Right renal pelvis (tissue), 4 donors: ENCODE measurements at regions not wholly inside any gene's neighbourhood (a gene's known extent, or its start where the extent isn't known, plus 50 kb on each side); places are given as distances from the start of the nearest gene placed in this dataset.

Experiments used
- DNase-seq, 4 donors: peaks; one replicate each; pipeline ENCODE4 v3.0.0-alpha.2; 2013; ENCODE audit warnings: low read depth in 4 of 4, low spot score in 3 of 4, missing footprints in 1 of 4

- no peak for DNase-seq
These were observed 166.0 kb upstream of the ZNF32 start for GRCh38 chr10:43814663-43815062.

DNA sequence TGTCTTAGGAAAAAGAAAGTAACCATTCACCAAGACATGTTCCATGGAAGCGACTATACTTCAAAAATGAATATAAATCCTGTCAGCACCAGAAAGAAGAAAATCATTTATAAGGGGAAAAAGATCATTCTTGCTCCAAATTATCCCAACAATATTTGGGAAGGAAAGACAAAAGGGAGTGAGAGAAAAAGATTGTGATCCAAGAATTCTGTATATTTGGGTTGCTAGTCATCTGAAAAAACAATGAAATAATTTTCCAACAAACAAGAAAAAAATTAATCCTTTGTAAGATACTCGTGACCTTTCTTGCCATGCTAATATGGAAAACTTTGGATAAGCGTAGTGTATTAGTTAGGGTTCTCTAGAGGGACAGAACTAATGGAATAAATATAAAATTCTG, 163.2 kb upstream of the ZNF32 start:
- DNase-seq: no peak

DNA sequence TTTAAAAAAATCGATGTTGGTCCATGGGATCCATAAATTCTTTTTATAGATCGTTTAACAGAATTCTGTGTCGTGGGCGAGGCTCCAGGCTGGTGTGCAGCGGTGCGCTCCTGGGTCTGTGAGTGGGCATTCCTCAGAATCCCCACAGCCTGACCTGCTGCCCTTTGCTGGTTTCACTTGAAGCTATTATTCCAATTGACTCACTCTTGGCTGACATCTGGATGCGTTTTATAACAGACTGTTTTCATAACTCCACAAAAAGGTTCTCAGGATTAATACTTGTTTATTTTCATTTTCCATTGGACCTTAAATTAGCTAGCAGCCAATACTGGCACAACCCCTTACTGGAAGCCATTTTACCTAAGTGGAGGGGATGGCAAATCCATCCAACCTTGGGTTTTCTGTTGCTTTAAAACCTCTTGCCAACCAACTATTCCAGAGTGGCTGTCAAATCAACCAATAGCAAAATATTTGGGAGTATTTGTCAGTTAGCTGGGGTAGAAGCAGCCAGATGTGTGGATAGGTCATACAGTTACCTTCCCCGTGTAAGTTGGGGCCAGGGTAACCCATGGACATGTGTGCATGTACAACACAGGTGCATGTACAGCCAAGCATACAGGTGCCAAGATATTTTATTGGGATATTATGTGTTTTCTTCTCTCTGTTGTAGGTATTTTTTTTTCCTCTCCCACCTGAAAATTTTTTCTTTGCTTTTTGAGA, 160.7 kb upstream of the ZNF32 start:
- DNase-seq: no peak

- no peak for DNase-seq
These were observed 159.5 kb upstream of the ZNF32 start for GRCh38 chr10:43808136-43808535.

DNA sequence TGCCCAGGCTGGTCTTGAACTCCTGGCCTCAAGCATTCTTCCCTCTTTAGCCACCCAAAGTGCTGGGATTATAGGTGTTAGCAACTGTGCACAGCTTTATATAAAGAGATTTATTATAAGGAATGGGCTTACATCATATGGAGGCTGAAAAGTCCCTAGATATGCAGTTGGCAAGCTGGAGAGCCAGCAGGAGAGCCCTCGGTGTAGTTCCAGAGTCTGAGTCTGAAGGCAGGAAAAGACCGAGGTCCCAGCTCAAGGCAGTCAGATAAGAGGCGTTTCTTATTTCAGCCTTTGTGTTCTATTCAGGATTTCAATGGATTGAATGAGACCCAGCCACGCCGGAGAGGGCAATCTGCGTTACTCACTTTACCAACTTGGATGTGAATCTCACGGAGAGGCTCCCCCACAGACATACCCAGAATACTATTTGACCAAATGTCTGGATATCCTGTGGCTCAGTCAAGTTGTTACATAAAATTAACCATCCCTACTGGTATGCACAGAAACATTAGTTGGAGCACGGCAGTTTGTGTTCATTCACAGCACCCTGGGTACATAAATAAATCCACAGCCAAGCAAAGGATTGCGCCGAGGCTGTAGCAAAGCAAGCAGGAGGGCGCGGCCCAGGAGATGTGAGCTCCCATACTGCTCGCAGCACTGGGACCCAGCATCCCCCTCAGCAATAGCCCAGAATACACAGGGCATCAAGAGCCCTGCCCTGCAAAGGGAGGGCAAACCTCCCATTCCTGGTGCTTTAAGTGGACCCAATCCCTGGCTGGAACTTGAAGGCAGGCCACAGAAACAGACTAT, 158.4 kb upstream of the ZNF32 start:
- no peak for DNase-seq

- no peak for DNase-seq
These were observed 155.1 kb upstream of the ZNF32 start for GRCh38 chr10:43803791-43804190.

DNA sequence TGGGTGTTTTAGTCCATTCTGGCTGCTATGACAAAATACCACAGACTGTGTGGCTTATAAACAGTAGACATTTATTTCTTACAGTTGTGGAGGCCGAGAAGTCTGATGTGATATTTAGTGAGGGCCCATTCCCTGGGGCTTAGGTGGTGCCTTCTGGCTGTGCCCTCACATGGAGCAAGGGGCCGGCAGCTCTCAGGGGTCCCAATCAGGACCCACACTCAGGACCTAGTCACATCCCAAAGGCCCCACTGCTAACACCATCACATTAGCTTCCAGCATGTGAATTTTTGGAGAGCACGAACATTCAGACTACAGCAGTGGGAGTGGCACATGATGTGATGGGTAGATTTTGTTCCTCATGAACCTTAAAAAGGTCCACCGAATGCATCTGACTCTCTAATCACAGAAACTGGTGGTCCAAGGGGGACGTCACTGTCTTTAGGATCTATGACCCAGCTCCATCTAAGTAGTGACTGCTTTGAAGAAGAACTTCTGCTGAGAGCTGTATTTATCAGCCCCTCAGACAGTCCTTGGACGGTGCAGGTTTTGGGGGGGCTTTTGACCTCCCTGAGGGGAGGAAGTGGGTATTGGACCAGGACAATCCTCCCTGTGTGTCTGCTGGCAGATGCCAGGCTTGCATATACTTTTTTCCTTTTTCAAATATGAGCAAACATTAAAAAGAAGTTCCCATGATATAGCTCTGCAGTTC, 154.5 kb upstream of the ZNF32 start:
- DNase-seq: no peak

GRCh38 chr10:43801626-43802025, 152.9 kb upstream of the ZNF32 start:
- DNase-seq: no peak

DNA sequence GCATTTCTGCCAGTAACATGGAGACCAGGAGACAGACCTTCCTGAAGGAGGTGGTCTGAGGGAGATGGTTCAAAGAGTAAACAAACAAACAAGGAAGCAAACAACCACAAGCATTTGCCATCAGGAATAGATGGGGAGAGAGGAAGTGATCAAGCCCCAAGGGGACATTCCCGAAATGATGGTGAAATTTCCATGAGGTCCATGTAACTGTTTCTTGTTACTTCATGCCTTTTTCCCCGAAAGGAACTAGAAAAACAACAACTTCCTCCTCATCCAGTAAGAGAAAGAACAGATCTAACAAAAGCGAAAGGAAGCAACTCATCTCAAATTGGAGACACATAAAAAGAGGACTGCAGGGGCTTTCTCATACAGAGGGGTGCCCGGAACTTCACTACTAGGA, 152.5 kb upstream of the ZNF32 start:
- no peak for DNase-seq

DNA sequence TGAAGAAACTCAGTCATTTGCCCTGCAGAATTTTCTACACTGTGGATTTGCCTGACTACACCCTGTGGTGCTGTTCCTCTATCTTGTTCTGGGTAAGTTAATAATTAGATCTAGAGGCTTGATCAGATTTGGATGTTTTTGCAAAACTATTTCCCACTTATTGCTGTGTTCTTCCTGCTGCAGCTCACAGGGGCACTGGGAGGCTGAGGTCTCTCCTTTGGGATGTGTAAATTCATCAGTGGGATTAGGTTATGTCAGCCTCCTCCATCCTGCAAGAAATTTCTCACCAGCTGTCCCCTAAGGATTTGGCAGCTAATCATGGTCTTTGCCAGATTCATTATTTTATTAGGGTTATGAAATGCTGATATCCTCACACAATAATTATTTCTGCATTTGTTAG, 148.1 kb upstream of the ZNF32 start:
- DNase-seq: no peak

DNA sequence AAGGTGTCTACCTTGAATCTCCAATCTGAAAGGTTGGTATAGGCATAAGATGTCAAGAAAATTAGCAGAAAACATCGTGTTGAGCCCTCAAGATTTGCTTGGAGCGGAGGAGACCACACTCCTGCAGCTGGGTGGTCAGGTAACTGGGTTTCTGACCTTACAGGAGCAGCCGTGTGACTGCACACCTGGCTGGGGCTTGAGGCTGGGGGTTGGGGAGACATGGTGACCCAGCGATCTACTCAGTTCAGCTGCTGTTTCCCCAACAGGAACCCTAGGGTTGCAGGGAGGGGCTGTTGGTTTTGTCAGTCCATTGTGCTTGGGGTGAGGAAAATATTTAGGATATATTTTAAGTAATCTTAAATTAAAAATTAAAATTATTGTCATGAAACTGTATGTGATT, 147.0 kb upstream of the ZNF32 start:
- no peak for DNase-seq

DNA sequence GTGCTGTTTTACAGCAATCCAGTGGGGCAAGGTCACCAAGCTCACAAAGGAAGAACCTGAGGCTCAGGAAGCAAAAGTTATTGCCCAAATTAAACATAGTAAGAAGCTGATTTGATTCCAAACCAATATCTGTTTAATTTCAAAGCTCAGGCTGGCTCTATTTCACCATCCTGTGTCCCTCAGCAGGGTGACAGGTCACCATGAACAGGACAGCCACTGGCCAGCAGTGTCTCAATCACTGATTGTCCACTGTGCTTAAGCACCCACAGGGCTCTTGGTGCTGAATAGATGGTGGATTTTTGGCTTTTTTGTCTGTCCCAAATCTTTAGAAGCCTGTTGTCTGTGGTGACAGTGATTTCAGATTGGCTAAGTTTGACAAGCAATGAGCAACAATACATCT, 146.4 kb upstream of the ZNF32 start:
- DNase-seq: no peak

DNA sequence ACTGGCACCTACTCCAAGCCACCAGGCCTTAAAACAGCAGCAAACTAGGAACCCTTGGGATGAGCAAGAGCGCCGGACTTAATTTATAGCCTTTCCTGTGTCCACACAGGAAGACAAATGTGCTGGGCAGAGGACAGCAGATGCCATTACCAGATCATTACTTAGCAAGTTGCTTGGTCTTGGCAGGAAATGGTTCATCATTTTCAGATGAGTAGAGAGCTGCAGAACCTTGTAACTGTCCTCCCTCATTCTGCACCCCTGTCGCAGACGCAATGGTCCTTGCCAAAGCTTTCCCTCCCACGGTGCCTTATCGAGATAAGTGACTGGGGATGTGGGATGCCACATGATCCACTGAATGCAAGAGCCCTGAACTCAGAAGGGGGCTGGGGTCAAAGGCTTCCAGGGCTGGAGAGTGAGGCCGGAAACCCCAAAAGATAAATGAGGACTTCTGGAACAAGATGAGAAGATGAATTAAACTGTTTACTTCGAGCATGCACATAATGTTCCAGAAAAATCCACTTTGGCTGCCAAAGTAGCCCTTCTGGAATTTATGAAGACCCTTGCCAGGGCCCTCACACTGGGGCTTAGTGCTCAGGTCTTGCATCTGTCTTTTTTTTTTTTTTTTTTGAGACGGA, 145.6 kb upstream of the ZNF32 start:
- DNase-seq: no peak

DNA sequence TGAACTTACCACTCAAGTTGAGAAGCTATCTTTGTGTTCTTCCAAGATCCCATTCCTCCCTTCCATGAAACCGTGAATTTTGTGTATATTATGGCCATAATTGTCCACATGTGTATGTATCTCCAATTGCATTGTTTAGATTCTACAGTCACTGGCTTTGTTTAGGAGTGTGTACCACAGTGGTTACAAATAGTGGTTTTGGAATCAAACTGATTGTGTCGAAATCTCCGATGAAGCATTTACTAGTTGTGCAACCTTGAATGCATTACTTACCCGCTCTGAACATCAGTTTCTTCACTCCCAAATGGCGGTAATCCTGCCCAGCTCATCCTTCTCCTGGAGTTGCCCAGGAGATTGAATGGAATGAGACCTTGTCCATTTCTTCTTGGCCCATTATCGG, 145.0 kb upstream of the ZNF32 start:
- no peak for DNase-seq

DNA sequence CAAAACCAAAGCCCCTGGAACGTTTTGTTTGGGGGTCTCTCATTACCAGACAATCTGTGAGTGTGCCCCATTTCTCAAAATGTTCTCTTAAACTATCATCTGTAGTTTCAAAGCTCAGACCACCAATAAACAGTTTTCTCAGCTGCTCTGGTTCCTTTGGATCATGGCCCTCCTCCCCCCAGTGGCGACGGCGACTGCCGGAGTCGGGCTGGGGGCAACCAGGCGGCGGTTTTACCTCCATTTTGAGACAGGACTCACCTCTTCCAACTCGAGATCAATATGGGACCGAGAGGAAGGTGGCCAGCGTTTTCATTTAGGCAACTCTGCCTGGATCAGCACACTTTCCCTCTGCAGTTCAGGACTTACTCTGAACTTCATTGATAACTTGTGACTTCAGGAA, 141.5 kb upstream of the ZNF32 start:
- no peak for DNase-seq

GRCh38 chr10:43785252-43785651, 136.6 kb upstream of the ZNF32 start:
- no peak for DNase-seq

GRCh38 chr10:43782814-43783213, 134.1 kb upstream of the ZNF32 start:
- DNase-seq: no peak

DNA sequence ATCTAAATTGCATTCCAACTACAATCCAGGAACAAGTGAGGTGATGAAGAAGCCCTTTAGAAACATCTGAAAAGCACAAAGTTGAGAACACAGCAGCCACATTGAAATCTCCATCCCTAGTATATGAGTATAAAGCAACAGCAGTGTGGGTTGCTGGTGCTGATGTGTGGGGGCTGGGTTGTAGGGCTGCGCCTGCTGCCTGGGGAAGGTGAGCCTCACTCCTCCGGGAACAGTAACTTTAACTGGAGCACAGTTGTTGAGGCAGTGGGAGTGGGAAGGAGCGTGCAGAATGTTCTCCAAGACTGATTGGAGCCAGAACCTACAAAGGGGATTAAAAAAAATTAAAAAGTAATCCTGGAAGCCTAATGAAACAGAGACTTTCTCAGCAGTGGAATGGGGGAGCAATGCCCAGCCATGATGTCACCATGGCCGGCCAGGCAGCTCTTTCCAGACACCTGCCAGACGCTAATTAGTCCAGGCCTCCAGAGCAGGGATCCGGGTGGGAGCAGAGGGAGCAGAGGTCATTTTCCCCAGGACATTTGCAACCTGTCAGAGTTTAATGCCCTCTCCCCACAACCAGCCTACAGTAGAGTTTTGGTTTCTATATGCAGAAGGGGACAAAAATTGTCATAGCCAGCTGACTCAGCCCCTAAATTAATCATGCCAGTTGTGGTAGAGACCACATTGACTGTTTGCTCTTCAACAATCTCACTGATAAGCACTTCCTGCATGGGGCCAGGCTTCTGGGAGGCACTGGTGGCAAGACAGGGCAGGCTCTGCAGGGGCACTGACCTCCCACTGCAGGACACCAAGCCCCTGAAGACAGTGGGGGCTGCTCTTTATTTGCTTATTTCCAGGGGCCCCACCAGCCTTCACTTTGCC, 133.0 kb upstream of the ZNF32 start:
- no peak for DNase-seq

- no peak for DNase-seq
These were observed 129.9 kb upstream of the ZNF32 start for GRCh38 chr10:43778571-43778970.

- DNase-seq: peak in 1 of 4 donors; percentile 6
These were observed 126.7 kb upstream of the ZNF32 start for GRCh38 chr10:43775384-43775783.
